ENCODE measurements at regions not wholly inside any gene's neighbourhood (a gene's known extent, or its start where the extent isn't known, plus 50 kb on each side); places are given as distances from the start of the nearest gene placed in this dataset.

DNA sequence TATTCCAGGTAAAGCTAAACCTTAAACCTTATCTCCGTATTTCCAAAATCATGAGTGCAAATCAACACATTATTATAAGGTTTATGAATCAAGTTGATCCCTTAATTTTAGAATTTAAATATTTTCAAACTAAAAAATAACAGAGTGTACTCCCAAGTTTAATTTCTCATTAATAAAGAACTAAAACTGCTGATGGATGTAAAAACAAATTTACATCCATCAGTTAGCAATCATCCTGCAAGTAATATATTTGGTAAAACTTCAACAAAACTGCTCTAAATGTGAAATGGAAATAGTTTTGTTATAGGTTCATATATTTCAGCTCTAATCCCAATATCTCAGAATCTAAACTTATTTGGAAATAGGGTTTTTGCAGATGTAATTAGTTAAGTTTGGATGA lies 71.3 kb upstream of the ZNF804B start:
- DNase-seq = no peak
- TF ChIP-seq, protein P1, sequence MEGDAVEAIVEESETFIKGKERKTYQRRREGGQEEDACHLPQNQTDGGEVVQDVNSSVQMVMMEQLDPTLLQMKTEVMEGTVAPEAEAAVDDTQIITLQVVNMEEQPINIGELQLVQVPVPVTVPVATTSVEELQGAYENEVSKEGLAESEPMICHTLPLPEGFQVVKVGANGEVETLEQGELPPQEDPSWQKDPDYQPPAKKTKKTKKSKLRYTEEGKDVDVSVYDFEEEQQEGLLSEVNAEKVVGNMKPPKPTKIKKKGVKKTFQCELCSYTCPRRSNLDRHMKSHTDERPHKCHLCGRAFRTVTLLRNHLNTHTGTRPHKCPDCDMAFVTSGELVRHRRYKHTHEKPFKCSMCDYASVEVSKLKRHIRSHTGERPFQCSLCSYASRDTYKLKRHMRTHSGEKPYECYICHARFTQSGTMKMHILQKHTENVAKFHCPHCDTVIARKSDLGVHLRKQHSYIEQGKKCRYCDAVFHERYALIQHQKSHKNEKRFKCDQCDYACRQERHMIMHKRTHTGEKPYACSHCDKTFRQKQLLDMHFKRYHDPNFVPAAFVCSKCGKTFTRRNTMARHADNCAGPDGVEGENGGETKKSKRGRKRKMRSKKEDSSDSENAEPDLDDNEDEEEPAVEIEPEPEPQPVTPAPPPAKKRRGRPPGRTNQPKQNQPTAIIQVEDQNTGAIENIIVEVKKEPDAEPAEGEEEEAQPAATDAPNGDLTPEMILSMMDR (conservative IDR thresholded peaks at IDR 0.05) = no peak
- Histone ChIP-seq H2AK5ac (ENCODE audit: insufficient read length, low read length) (no peak overlapping the region), H4K91ac (ENCODE audit: insufficient read length, low read depth, low read length) (no peak overlapping the region), H3K79me1 (ENCODE audit: insufficient read depth, low read depth, low read length, poor library complexity, severe bottlenecking) (no peaks in the 10 kb centered on the region), H2BK20ac (ENCODE audit: low read depth, low read length, poor library complexity, severe bottlenecking) (no peak overlapping the region), H2BK15ac (ENCODE audit: low read depth, low read length) (no peak overlapping the region), H3K27ac (ENCODE audit: insufficient read length, low read depth, low read length) (no peak overlapping the region), H4K8ac (replicated peaks; ENCODE audit: insufficient read length, low read depth, low read length) (no peak overlapping the region), H4K20me1 (ENCODE audit: control insufficient read depth, insufficient read depth, insufficient read length) (no peaks in the 10 kb centered on the region), H3K23ac (ENCODE audit: insufficient read length, low read depth, low read length) (no peak overlapping the region), H4K5ac (ENCODE audit: insufficient read length, low read depth, low read length) (no peak overlapping the region), H3K27me3 (ENCODE audit: insufficient read depth, low read length) (no peaks in the 10 kb centered on the region), H2BK5ac (ENCODE audit: insufficient read length, low read length) (no peak overlapping the region), H3K9ac (ENCODE audit: extremely low read depth, insufficient read length, low read length) (no peak overlapping the region), H3K18ac (ENCODE audit: insufficient read length, low read depth, low read length) (no peak overlapping the region), H3K79me2 (ENCODE audit: insufficient read depth, low read length) (no peaks in the 10 kb centered on the region), H2BK12ac (ENCODE audit: insufficient read length, low read depth, low read length) (no peak overlapping the region), H3K4me1 (ENCODE audit: insufficient read depth, low read length) (no peaks in the 10 kb centered on the region), H3K23me2 (ENCODE audit: insufficient read length, low read depth, low read length, poor library complexity, severe bottlenecking) (no peaks in the 10 kb centered on the region), H3T11ph (ENCODE audit: low read length) (no peak overlapping the region), H3K14ac (ENCODE audit: insufficient read depth, low read length) (no peak overlapping the region), H3K9me3 (ENCODE audit: control insufficient read depth, low read depth, low read length) (no peaks in the 10 kb centered on the region), H3K56ac (ENCODE audit: insufficient read length, low read depth, low read length) (no peak overlapping the region), H3K4ac (ENCODE audit: low read depth, low read length) (no peak overlapping the region), H2BK120ac (ENCODE audit: low read depth, low read length, poor library complexity, severe bottlenecking) (no peak overlapping the region), H3K4me2 (ENCODE audit: insufficient read depth, insufficient read length, low read length) (no peak overlapping the region), H2AFZ (ENCODE audit: low read length) (no peak overlapping the region)
- H3K27me3 Mint-ChIP-seq (ENCODE audit: low read depth) = no peaks in the 10 kb centered on the region
- peaks cover 7 to 10% of the 10 kb centered on the region in 2 experiments for H3K4me1 Mint-ChIP-seq
- no peaks in the 10 kb centered on the region for H3K36me3 Mint-ChIP-seq (ENCODE audit: insufficient read depth in 1 of 3, low read depth in 3 of 3)
- no peaks in the 10 kb centered on the region for H3K9me3 Mint-ChIP-seq
- H3K4me3 Mint-ChIP-seq = no peak overlapping the region
- no CpG with 5 or more reads among the region's 1 CpG for whole genome bisulfite sequencing (ENCODE audit: extremely low coverage, insufficient read length, low lambda C conversion rate)
- no peak overlapping the region for H3K27ac Mint-ChIP-seq
